Endothelial cell of umbilical vein (primary cell): ENCODE measurements at regions not wholly inside any gene's neighbourhood (a gene's known extent, or its start where the extent isn't known, plus 50 kb on each side); places are given as distances from the start of the nearest gene placed in this dataset.

Source experiments
- CTCF ChIP-seq, 2 donors: IDR thresholded peaks; 1 replicate in 1 of 2; 2 replicates in 1 of 2; pipeline ENCODE4 v1.5.1; 2011; ENCODE audit warnings: low read length in 2 of 2, mild to moderate bottlenecking in 2 of 2, moderate library complexity in 2 of 2, control low read depth in 1 of 2, inconsistent platforms in 1 of 2, low read depth in 1 of 2; ENCODE audit not compliant: insufficient read depth in 1 of 2; ENCODE audit errors: extremely low read depth in 1 of 2
- GATA2 ChIP-seq: IDR thresholded peaks from 2 replicates; pipeline ENCODE4 v1.7.0; 2011; ENCODE audit warnings: low read depth, mild to moderate bottlenecking, moderate library complexity, mixed read lengths, low read length; ENCODE audit not compliant: insufficient read length, insufficient read depth
- JUN ChIP-seq: IDR thresholded peaks from 2 replicates; pipeline ENCODE4 v1.6.1; 2011; ENCODE audit warnings: borderline replicate concordance, low read depth; ENCODE audit not compliant: insufficient read length, insufficient read depth

- TF ChIP-seq CTCF (IDR thresholded peaks at IDR 0.05; ENCODE audit: extremely low read depth in 1 of 2, insufficient read depth in 1 of 2, low read depth in 1 of 2, low read length in 2 of 2) (no peak), JUN (no peak), GATA2 (no peak)
These were observed 78.0 kb upstream of the TNC start for GRCh38 chr9:115195912-115196311.
